SK-N-SH (cell line): ENCODE measurements at regions not wholly inside any gene's neighbourhood (a gene's known extent, or its start where the extent isn't known, plus 50 kb on each side); places are given as distances from the start of the nearest gene placed in this dataset.

Source experiments
- CTCF ChIP-seq: fragments of 200-600 bp; sonication (generic); IDR thresholded peaks from 2 replicates; pipeline ENCODE4 v1.6.1; 2017; ENCODE audit warnings: antibody characterized with exemption, mild to moderate bottlenecking, moderate library complexity
- ELF1 ChIP-seq: IDR thresholded peaks from 2 replicates; pipeline ENCODE4 v1.4.0; 2012
- GATA2 ChIP-seq: sonication (generic); formaldehyde crosslinking; IDR thresholded peaks from 2 replicates; pipeline ENCODE4 v1.5.0; 2020; ENCODE audit warnings: mild to moderate bottlenecking, missing genetic modification reagents
- MXI1 ChIP-seq: IDR thresholded peaks from 2 replicates; pipeline ENCODE4 v1.6.1; 2012; ENCODE audit warnings: mild to moderate bottlenecking, low read depth, low read length, improper control_type of control experiment
- TAF1 ChIP-seq: IDR thresholded peaks from 2 replicates; pipeline ENCODE4 v1.6.1; 2012; ENCODE audit warnings: low read depth, mild to moderate bottlenecking, low read length, moderate library complexity, borderline replicate concordance

GRCh38 chr5:17806818-17807468 is 172.7 kb downstream of the TAF11L14 start:
- TF ChIP-seq GATA2 (CRISPR knock-in tag) (no peak), CTCF (no peak), TAF1 (no peak), MXI1 (no peak), ELF1 (no peak)
